Endodermal cell (in vitro differentiated cells): ENCODE measurements at regions not wholly inside any gene's neighbourhood (a gene's known extent, or its start where the extent isn't known, plus 50 kb on each side); places are given as distances from the start of the nearest gene placed in this dataset.

Source experiments
- DNase-seq: peaks from one replicate; pipeline ENCODE4 v3.0.0-alpha.2; 2017
- H3K27ac ChIP-seq: 2 replicates; pipeline ENCODE4 v1.5.1; 2013; ENCODE audit warnings: mild to moderate bottlenecking, low read depth, low read length, moderate library complexity
- H3K27me3 ChIP-seq: 2 replicates; pipeline ENCODE4 v1.6.1; 2013; ENCODE audit warnings: mild to moderate bottlenecking, low read length, moderate library complexity; ENCODE audit not compliant: insufficient read depth, control insufficient read depth, poor library complexity, severe bottlenecking
- H3K36me3 ChIP-seq: 2 replicates; pipeline ENCODE4 v1.7.0; 2013; ENCODE audit warnings: mild to moderate bottlenecking, low read length, moderate library complexity; ENCODE audit not compliant: control insufficient read depth, insufficient read depth
- H3K4me1 ChIP-seq: one replicate; pipeline ENCODE4 v1.7.0; 2013; ENCODE audit warnings: low read length; ENCODE audit not compliant: control insufficient read depth, insufficient read depth
- H3K4me3 ChIP-seq: 2 replicates; pipeline ENCODE4 v1.5.1; 2013; ENCODE audit warnings: mild to moderate bottlenecking, low read length, moderate library complexity
- H3K9ac ChIP-seq: 2 replicates; pipeline ENCODE4 v1.6.1; 2013; ENCODE audit warnings: mild to moderate bottlenecking, low read length, moderate library complexity; ENCODE audit not compliant: poor library complexity, severe bottlenecking; ENCODE audit errors: extremely low read depth
- H3K9me3 ChIP-seq: 2 replicates; pipeline ENCODE4 v1.6.1; 2013; ENCODE audit warnings: mild to moderate bottlenecking, low read length, moderate library complexity; ENCODE audit not compliant: control insufficient read depth
- H3K27ac Mint-ChIP-seq: 2 replicates; pipeline ENCODE4 v1.8.0; 2020; ENCODE audit warnings: mixed read lengths
- H3K27me3 Mint-ChIP-seq: 2 replicates; pipeline ENCODE4 v1.8.0; 2021; ENCODE audit warnings: mild to moderate bottlenecking, mixed read lengths; ENCODE audit not compliant: insufficient read depth
- H3K36me3 Mint-ChIP-seq: 2 replicates; pipeline ENCODE4 v1.8.0; 2020; ENCODE audit warnings: low read depth, mixed read lengths
- H3K4me1 Mint-ChIP-seq: 2 replicates; pipeline ENCODE4 v1.8.0; 2020; ENCODE audit warnings: mixed read lengths
- H3K4me3 Mint-ChIP-seq: 2 replicates; pipeline ENCODE4 v1.8.0; 2020; ENCODE audit warnings: mild to moderate bottlenecking, moderate library complexity, mixed read lengths
- H3K9me3 Mint-ChIP-seq: 2 replicates; pipeline ENCODE4 v1.8.0; 2020; ENCODE audit warnings: mild to moderate bottlenecking, mixed read lengths
- CTCF ChIP-seq: fragments of 200-600 bp; sonication (generic); conservative IDR thresholded peaks from 2 replicates; pipeline ENCODE4 v1.5.0; 2021; ENCODE audit warnings: antibody characterized with exemption, mild to moderate bottlenecking
- WGBS, 2 experiments: methylation state at CpG; one replicate each; pipeline versions ENCODE4 v1.1.5 to v1.1.7; 2013; ENCODE audit warnings: missing lambda C conversion rate in 2 of 2, mixed read lengths in 1 of 2; ENCODE audit not compliant: insufficient coverage in 1 of 2, insufficient read length in 1 of 2; 5-methylcytosine and 5-hydroxymethylcytosine counted together

DNA sequence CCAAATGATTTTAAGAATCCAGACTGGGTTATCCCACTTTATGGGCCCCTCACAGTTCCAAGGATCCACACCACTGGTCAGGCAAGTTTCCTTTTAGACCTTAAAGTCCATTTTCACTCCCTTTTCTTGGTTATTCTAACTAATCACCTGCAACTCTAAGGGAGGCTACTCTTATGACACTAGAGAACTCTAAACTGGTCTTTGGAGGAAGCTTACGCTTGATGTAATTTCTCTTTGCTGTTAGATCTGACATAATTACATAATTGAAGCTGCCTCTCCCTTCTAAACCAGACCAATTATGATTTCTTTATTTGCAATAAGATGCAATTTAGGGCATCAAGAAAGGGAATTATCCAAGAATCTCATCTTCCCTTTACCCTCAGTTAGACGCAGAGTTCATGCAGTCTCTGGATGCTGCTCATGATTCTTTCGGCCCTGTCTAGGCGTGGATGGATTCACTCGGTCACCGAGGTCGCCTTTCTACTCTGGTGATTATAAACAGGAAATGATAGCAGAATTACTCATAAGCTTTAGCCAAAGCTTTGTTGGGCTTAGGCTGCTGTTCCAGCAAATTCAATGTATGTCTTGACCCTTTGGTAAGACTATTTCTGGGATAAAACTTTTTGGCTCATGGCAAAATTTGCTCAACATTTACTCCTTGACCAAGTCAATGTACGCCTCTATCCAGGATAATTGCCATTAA, 130.9 kb upstream of the PRNP start:
- no peak for DNase-seq
- Histone ChIP-seq H3K9me3 (no peaks in the 10 kb centered on the region), H3K27ac (no peak overlapping the region), H3K9ac (no peak overlapping the region), H3K4me1 (no peaks in the 10 kb centered on the region), H3K4me3 (no peak overlapping the region), H3K27me3 (no peaks in the 10 kb centered on the region), H3K36me3 (no peaks in the 10 kb centered on the region)
- Mint-ChIP-seq H3K4me1 (no peaks in the 10 kb centered on the region), H3K27ac (no peak overlapping the region), H3K27me3 (no peaks in the 10 kb centered on the region), H3K36me3 (no peaks in the 10 kb centered on the region), H3K9me3 (no peaks in the 10 kb centered on the region), H3K4me3 (no peak overlapping the region)
- no peak for TF ChIP-seq CTCF
- WGBS, 2 experiments = 87 to 100% methylated on average over 6 to 8 of the region's 8 CpGs

GRCh38 chr20:4554346-4554745, 131.9 kb upstream of the PRNP start:
- no peak for TF ChIP-seq CTCF
- H3K27ac Mint-ChIP-seq = no peak overlapping the region

GRCh38 chr20:4552075-4552640, 134.1 kb upstream of the PRNP start:
- no peak for TF ChIP-seq CTCF
- Mint-ChIP-seq H3K27me3 (no peaks in the 10 kb centered on the region), H3K36me3 (no peaks in the 10 kb centered on the region), H3K4me3 (no peak overlapping the region), H3K9me3 (no peaks in the 10 kb centered on the region), H3K27ac (no peak overlapping the region), H3K4me1 (no peaks in the 10 kb centered on the region)
- no peak for DNase-seq
- WGBS, 2 experiments = 100% methylated on average over 1 of the region's 1 CpG; no CpG with 5 or more reads in 1 of the 2 experiments
- Histone ChIP-seq H3K27ac (no peak overlapping the region), H3K4me3 (no peak overlapping the region), H3K27me3 (no peaks in the 10 kb centered on the region), H3K9ac (no peak overlapping the region), H3K4me1 (no peaks in the 10 kb centered on the region), H3K9me3 (no peaks in the 10 kb centered on the region), H3K36me3 (no peaks in the 10 kb centered on the region)

More at GRCh38 chr20:4554346-4554745, 131.9 kb upstream of the PRNP start:
- Histone ChIP-seq H3K9ac (no peak overlapping the region), H3K9me3 (no peaks in the 10 kb centered on the region), H3K27me3 (no peaks in the 10 kb centered on the region), H3K4me3 (no peak overlapping the region), H3K27ac (no peak overlapping the region), H3K36me3 (no peaks in the 10 kb centered on the region), H3K4me1 (no peaks in the 10 kb centered on the region)
- Mint-ChIP-seq H3K27me3 (no peaks in the 10 kb centered on the region), H3K36me3 (no peaks in the 10 kb centered on the region), H3K4me1 (no peaks in the 10 kb centered on the region), H3K9me3 (no peaks in the 10 kb centered on the region), H3K4me3 (no peak overlapping the region)
- DNase-seq = no peak
- 88 to 98% methylated on average over 4 to 6 of the region's 6 CpGs for WGBS, 2 experiments
